ENCODE measurements at regions not wholly inside any gene's neighbourhood (a gene's known extent, or its start where the extent isn't known, plus 50 kb on each side); places are given as distances from the start of the nearest gene placed in this dataset.

- intact Hi-C loops (cut with DNase I) = no loop called here
- H3K27me3 ChIP-seq = no peaks in the 10 kb centered on the region
- H3K27ac ChIP-seq = no peak overlapping the region
These were observed 208.4 kb upstream of the ZC3H12A start for GRCh38 chr1:37265786-37266667.

GRCh38 chr1:37267111-37267835 is 207.1 kb upstream of the ZC3H12A start:
- no peaks in the 10 kb centered on the region for H3K4me1 ChIP-seq
- no peak overlapping the region for H3K27ac ChIP-seq
- DNase-seq (ENCODE audit: extremely low spot score in 2 of 2) = no peak
- no peak overlapping the region for H3K4me3 ChIP-seq
- intact Hi-C loops (cut with DNase I) = no loop called here
- H3K27me3 ChIP-seq = no peaks in the 10 kb centered on the region
- H3K9me3 ChIP-seq = no peaks in the 10 kb centered on the region
- no peak for TF ChIP-seq CTCF (IDR thresholded peaks at IDR 0.05)
- TF ChIP-seq POLR2A (IDR thresholded peaks at IDR 0.05) = no peak
- TF ChIP-seq POLR2AphosphoS5 (IDR thresholded peaks at IDR 0.05; ENCODE audit: insufficient read depth in 1 of 2, low read depth in 1 of 2) = no peak
- no peaks in the 10 kb centered on the region for H3K36me3 ChIP-seq

More at GRCh38 chr1:37265786-37266667, 208.4 kb upstream of the ZC3H12A start:
- Histone ChIP-seq H3K36me3 (no peaks in the 10 kb centered on the region), H3K9me3 (no peaks in the 10 kb centered on the region), H3K4me3 (no peak overlapping the region), H3K4me1 (no peaks in the 10 kb centered on the region)
- no peak for DNase-seq (ENCODE audit: extremely low spot score in 2 of 2)
- no peak for TF ChIP-seq CTCF (IDR thresholded peaks at IDR 0.05)
- TF ChIP-seq POLR2A (IDR thresholded peaks at IDR 0.05) = no peak
- TF ChIP-seq POLR2AphosphoS5 (IDR thresholded peaks at IDR 0.05; ENCODE audit: insufficient read depth in 1 of 2, low read depth in 1 of 2) = no peak

- no peaks in the 10 kb centered on the region for H3K36me3 ChIP-seq
- DNase-seq (ENCODE audit: extremely low spot score in 2 of 2) = no peak
- no peak for TF ChIP-seq CTCF (IDR thresholded peaks at IDR 0.05)
- TF ChIP-seq POLR2AphosphoS5 (IDR thresholded peaks at IDR 0.05; ENCODE audit: insufficient read depth in 1 of 2, low read depth in 1 of 2) = no peak
- no peak for TF ChIP-seq POLR2A (IDR thresholded peaks at IDR 0.05)
- H3K9me3 ChIP-seq = no peaks in the 10 kb centered on the region
- no peaks in the 10 kb centered on the region for H3K27me3 ChIP-seq
- H3K4me3 ChIP-seq = no peak overlapping the region
- intact Hi-C loops (cut with DNase I) = no loop called here
- no peaks in the 10 kb centered on the region for H3K4me1 ChIP-seq
- no peak overlapping the region for H3K27ac ChIP-seq
These were observed 203.7 kb upstream of the ZC3H12A start for GRCh38 chr1:37270639-37271038.

- H3K9me3 ChIP-seq = no peaks in the 10 kb centered on the region
These were observed 201.8 kb upstream of the ZC3H12A start for GRCh38 chr1:37272626-37273025.

More at GRCh38 chr1:37272626-37273025, 201.8 kb upstream of the ZC3H12A start:
- TF ChIP-seq POLR2A (IDR thresholded peaks at IDR 0.05) (no peak), POLR2AphosphoS5 (IDR thresholded peaks at IDR 0.05; ENCODE audit: insufficient read depth in 1 of 2, low read depth in 1 of 2) (no peak), CTCF (IDR thresholded peaks at IDR 0.05) (no peak)
- H3K36me3 ChIP-seq = no peaks in the 10 kb centered on the region
- H3K27me3 ChIP-seq = no peaks in the 10 kb centered on the region
- no peak overlapping the region for H3K27ac ChIP-seq
- H3K4me1 ChIP-seq = no peaks in the 10 kb centered on the region
- no peak overlapping the region for H3K4me3 ChIP-seq
- DNase-seq (ENCODE audit: extremely low spot score in 2 of 2) = no peak
- intact Hi-C loops (cut with DNase I) = no loop called here
